ENCODE measurements at regions not wholly inside any gene's neighbourhood (a gene's known extent, or its start where the extent isn't known, plus 50 kb on each side); places are given as distances from the start of the nearest gene placed in this dataset.

- Histone ChIP-seq H3K36me3 (ENCODE audit: control insufficient read depth in 2 of 2, insufficient read depth in 1 of 2, low read length in 2 of 2) (no peaks in the 10 kb centered on the region), H3K27ac (ENCODE audit: extremely low read depth, low read depth, low read length) (no peak overlapping the region), H3K4me1 (ENCODE audit: control insufficient read depth, insufficient read depth, low read length) (no peaks in the 10 kb centered on the region), H3K4me3 (ENCODE audit: low read depth, low read length) (no peak overlapping the region), H3K9me3 (ENCODE audit: control insufficient read depth, insufficient read depth, low read depth, low read length) (no peaks in the 10 kb centered on the region)
- no peak for TF ChIP-seq ZNF398 (tag by site-specific recombination; IDR thresholded peaks at IDR 0.05)
- TF ChIP-seq SCRT2 (tag by site-specific recombination; IDR thresholded peaks at IDR 0.05), result 0 out of 2 replicates have a peak, but pooled peaks have one; percentile 39
- no peak for TF ChIP-seq ZNF138 (tag by site-specific recombination; IDR thresholded peaks at IDR 0.05; ENCODE audit: borderline replicate concordance)
- CTCF ChIA-PET, result no interaction called here
- POLR2A ChIA-PET, result no interaction called here
These were observed 93.5 kb upstream of the ARRDC4 start for GRCh38 chr15:97866959-97867358.

GRCh38 chr15:97867870-97868269 is 92.6 kb upstream of the ARRDC4 start:
- Histone ChIP-seq H3K4me1 (ENCODE audit: control insufficient read depth, insufficient read depth, low read length) (no peaks in the 10 kb centered on the region), H3K27ac (ENCODE audit: extremely low read depth, low read depth, low read length) (no peak overlapping the region), H3K36me3 (ENCODE audit: control insufficient read depth in 2 of 2, insufficient read depth in 1 of 2, low read length in 2 of 2) (no peaks in the 10 kb centered on the region), H3K9me3 (ENCODE audit: control insufficient read depth, insufficient read depth, low read depth, low read length) (no peaks in the 10 kb centered on the region), H3K4me3 (ENCODE audit: low read depth, low read length) (no peak overlapping the region)
- ChIA-PET CTCF (no interaction called here), POLR2A (no interaction called here)
- no peak for TF ChIP-seq HOXD13 (CRISPR knock-in tag; IDR thresholded peaks at IDR 0.05; ENCODE audit: borderline replicate concordance)

- no peak overlapping the region for H3K4me3 ChIP-seq (ENCODE audit: low read depth, low read length)
- no peaks in the 10 kb centered on the region for H3K9me3 ChIP-seq (ENCODE audit: control insufficient read depth, insufficient read depth, low read depth, low read length)
- H3K36me3 ChIP-seq (ENCODE audit: control insufficient read depth in 2 of 2, insufficient read depth in 1 of 2, low read length in 2 of 2), result no peaks in the 10 kb centered on the region
- H3K27ac ChIP-seq (ENCODE audit: extremely low read depth, low read depth, low read length), result no peak overlapping the region
- no peaks in the 10 kb centered on the region for H3K4me1 ChIP-seq (ENCODE audit: control insufficient read depth, insufficient read depth, low read length)
- ChIA-PET POLR2A (no interaction called here), CTCF (no interaction called here)
- TF ChIP-seq PRDM10 (tag by site-specific recombination; IDR thresholded peaks at IDR 0.05) (no peak), ZNF132 (tag by site-specific recombination; IDR thresholded peaks at IDR 0.05; ENCODE audit: borderline replicate concordance) (no peak), SP2 (tag by site-specific recombination; IDR thresholded peaks at IDR 0.05) (no peak), ZNF26 (tag by site-specific recombination; IDR thresholded peaks at IDR 0.05) (no peak), ZNF701 (tag by site-specific recombination; IDR thresholded peaks at IDR 0.05) (no peak), ZNF23 (tag by site-specific recombination; IDR thresholded peaks at IDR 0.05; ENCODE audit: borderline replicate concordance) (no peak), ZNF302 (tag by site-specific recombination; IDR thresholded peaks at IDR 0.05; ENCODE audit: low read depth) (no peak), ZNF121 (tag by site-specific recombination; IDR thresholded peaks at IDR 0.05) (no peak), ZNF501 (tag by site-specific recombination; IDR thresholded peaks at IDR 0.05) (no peak), ZBTB1 (tag by site-specific recombination; IDR thresholded peaks at IDR 0.05) (no peak), MEIS1 (CRISPR knock-in tag; IDR thresholded peaks at IDR 0.05; ENCODE audit: borderline replicate concordance) (no peak), ZNF747 (tag by site-specific recombination; IDR thresholded peaks at IDR 0.05) (no peak), IKZF3 (tag by site-specific recombination; IDR thresholded peaks at IDR 0.05) (no peak)
These were observed 91.5 kb upstream of the ARRDC4 start for GRCh38 chr15:97868981-97869380.

Measured in HEK293 (cell line).